Thymus (tissue), 11 donors: ENCODE measurements at regions not wholly inside any gene's neighbourhood (a gene's known extent, or its start where the extent isn't known, plus 50 kb on each side); places are given as distances from the start of the nearest gene placed in this dataset.

Experiments used
- DNase-seq, 9 donors: peaks; one replicate each; pipeline ENCODE4 v3.0.0-alpha.2; 2013; ENCODE audit warnings: low spot score in 9 of 9, low read depth in 6 of 9, missing footprints in 1 of 9
- H3K27ac ChIP-seq, 2 donors: one replicate each; pipeline ENCODE4 v1.5.1; 2013; ENCODE audit warnings: control low read depth in 1 of 2, low read depth in 1 of 2, low read length in 1 of 2, mild to moderate bottlenecking in 1 of 2, moderate library complexity in 1 of 2
- H3K27me3 ChIP-seq, 2 donors: one replicate each; pipeline ENCODE4 v1.5.1; 2013; ENCODE audit warnings: low read length in 1 of 2; ENCODE audit not compliant: control insufficient read depth in 2 of 2, insufficient read depth in 1 of 2
- H3K36me3 ChIP-seq, 2 donors: one replicate each; pipeline ENCODE4 v1.5.1; 2013; ENCODE audit warnings: low read length in 1 of 2, mild to moderate bottlenecking in 1 of 2, moderate library complexity in 1 of 2; ENCODE audit not compliant: control insufficient read depth in 2 of 2, insufficient read depth in 2 of 2
- H3K4me1 ChIP-seq, 2 donors: one replicate each; pipeline ENCODE4 v1.5.1; 2013; ENCODE audit warnings: low read length in 2 of 2; ENCODE audit not compliant: control insufficient read depth in 2 of 2, insufficient read depth in 2 of 2
- H3K4me3 ChIP-seq, 2 donors: one replicate each; pipeline ENCODE4 v1.5.1; 2013; ENCODE audit warnings: low read length in 2 of 2, control low read depth in 1 of 2, mild to moderate bottlenecking in 1 of 2
- H3K9me3 ChIP-seq, 2 donors: one replicate each; pipeline ENCODE4 v1.5.1; 2013; ENCODE audit warnings: low read length in 1 of 2, mild to moderate bottlenecking in 1 of 2; ENCODE audit not compliant: control insufficient read depth in 2 of 2, insufficient read depth in 1 of 2
- WGBS: extraction: QIAGEN DNeasy Blood & Tissue Kit; methylation state at CpG from one replicate; pipeline ENCODE4 v1.1.7; 2013; 5-methylcytosine and 5-hydroxymethylcytosine counted together
- donor health status: healthy.

DNA sequence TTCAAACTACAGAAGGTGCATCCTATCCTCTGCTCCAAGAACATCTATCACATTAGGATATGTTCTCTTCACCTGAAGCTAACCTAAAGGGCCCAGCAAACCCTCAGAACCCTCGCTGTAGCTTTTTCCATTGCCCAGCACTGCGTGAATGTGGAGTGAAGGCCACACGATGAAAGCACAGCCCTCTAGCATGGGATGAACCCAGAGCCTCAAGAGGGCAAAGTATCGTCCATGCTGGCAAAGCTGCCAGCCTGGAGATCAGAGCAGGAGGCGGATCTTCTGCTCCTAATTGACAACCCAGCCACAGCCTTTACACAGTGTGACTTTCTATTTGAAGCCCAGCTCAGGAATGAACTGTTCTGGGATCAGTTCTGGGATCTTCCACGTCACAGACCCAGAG, 65.1 kb upstream of the USP47 start:
- no peak for DNase-seq
- H3K4me1 ChIP-seq, result no peaks in the 10 kb centered on the region
- WGBS, result 93% methylated on average over 6 of the region's 6 CpGs

GRCh38 chr11:11774928-11775327, 66.8 kb upstream of the USP47 start:
- DNase-seq, result no peak
- no peaks in the 10 kb centered on the region for H3K4me1 ChIP-seq
- no peak overlapping the region for H3K27ac ChIP-seq
- no peaks in the 10 kb centered on the region for H3K27me3 ChIP-seq
- H3K9me3 ChIP-seq, result no peaks in the 10 kb centered on the region
- H3K36me3 ChIP-seq, result no peaks in the 10 kb centered on the region
- 92% methylated on average over 2 of the region's 2 CpGs for WGBS
- H3K4me3 ChIP-seq, result no peak overlapping the region

More for the DNA sequence above, 65.1 kb upstream of the USP47 start:
- H3K4me3 ChIP-seq, result no peak overlapping the region
- peaks cover 0 to 7% of the 10 kb centered on the region in 2 donors for H3K27me3 ChIP-seq
- no peaks in the 10 kb centered on the region for H3K9me3 ChIP-seq
- no peaks in the 10 kb centered on the region for H3K36me3 ChIP-seq
- no peak overlapping the region for H3K27ac ChIP-seq

DNA sequence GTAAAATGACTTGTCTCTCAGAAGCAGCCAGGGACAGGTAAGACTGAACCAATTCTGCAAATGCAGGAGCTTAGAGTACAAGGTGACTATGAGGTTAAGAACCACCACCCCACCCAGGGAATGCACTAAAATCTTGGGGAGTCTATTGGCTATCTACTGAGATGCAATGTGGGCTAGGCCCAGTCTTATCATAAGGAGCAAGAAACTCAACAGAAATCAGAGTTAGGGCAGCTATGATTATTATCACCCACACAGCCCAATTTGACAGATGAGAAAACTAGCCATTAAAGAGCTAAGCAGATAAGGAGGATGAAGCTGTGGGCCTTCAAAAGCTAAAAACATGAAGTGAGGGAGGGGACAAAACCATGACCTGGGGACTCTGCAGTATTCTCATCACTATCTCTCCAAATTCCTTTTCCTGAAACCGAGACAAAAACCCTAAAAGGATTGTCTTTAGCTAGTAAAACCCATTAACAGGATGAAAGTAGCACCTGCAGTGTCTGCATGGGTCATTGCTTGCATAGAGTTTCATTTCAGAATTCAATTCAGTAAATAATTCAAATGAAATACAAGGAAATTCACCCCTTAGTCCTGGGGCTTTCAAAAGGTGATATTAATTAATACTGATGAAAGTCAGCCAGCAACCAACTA, 68.8 kb upstream of the USP47 start:
- Histone ChIP-seq H3K36me3 (no peaks in the 10 kb centered on the region), H3K4me3 (no peak overlapping the region), H3K27me3 (peaks cover 0 to 2% of the 10 kb centered on the region in 2 donors), H3K27ac (no peak overlapping the region), H3K9me3 (no peaks in the 10 kb centered on the region), H3K4me1 (no peaks in the 10 kb centered on the region)
- DNase-seq, result no peak
- 89% methylated on average over 1 of the region's 1 CpG for WGBS

GRCh38 chr11:11770921-11771486, 70.8 kb upstream of the USP47 start:
- Histone ChIP-seq H3K9me3 (no peaks in the 10 kb centered on the region), H3K36me3 (no peaks in the 10 kb centered on the region), H3K27me3 (peaks cover 0 to 2% of the 10 kb centered on the region in 2 donors), H3K27ac (no peak overlapping the region), H3K4me3 (no peak overlapping the region), H3K4me1 (no peaks in the 10 kb centered on the region)
- 95% methylated on average over 3 of the region's 3 CpGs for WGBS
- no peak for DNase-seq

GRCh38 chr11:11770296-11770695, 71.5 kb upstream of the USP47 start:
- Histone ChIP-seq H3K4me1 (no peaks in the 10 kb centered on the region), H3K9me3 (no peaks in the 10 kb centered on the region), H3K36me3 (no peaks in the 10 kb centered on the region), H3K4me3 (no peak overlapping the region), H3K27ac (no peak overlapping the region), H3K27me3 (peaks cover 0 to 2% of the 10 kb centered on the region in 2 donors)
- 89% methylated on average over 1 of the region's 1 CpG for WGBS
- no peak for DNase-seq

DNA sequence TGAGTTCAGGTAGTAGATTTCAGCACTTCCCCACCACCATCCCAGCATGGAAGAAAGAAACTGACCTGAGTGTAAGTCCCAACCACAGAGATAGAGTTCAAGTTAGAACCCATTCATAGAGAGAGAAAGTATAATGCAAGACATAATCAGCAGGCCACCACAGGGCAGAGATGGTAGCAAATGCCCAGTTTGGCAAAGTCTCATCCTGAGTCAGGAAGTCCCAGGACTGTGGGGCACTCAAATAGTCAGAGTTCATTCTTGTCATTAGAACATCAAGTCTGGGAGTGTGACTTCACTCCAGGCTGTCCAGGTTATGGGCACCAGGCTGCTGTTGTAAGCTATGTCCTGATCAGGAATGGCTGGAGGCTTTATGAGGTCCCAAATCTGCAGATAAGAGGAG, 72.0 kb upstream of the USP47 start:
- Histone ChIP-seq H3K27ac (no peak overlapping the region), H3K36me3 (no peaks in the 10 kb centered on the region), H3K4me1 (no peaks in the 10 kb centered on the region), H3K27me3 (peaks cover 0 to 2% of the 10 kb centered on the region in 2 donors), H3K4me3 (no peak overlapping the region), H3K9me3 (no peaks in the 10 kb centered on the region)
- no peak for DNase-seq

DNA sequence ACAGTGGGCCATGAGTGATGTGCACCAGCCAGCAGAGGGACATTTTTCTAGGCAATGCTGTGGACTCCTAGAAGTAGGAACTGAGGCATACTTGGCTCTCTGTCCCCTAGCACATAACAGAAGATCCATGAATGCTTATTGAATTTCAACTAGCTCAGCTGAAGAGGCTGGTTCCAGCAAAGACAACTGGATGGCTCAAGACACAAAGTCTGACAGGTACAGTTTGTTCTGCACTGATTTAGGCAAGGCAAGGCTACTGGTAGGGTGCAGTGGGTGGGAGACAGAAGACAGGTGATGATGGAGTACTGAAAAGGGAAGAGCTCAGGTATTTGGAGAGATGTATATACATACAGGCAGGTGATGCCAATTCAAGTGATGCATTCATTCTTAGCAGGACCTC, 72.4 kb upstream of the USP47 start:
- Histone ChIP-seq H3K9me3 (no peaks in the 10 kb centered on the region), H3K4me3 (no peak overlapping the region), H3K36me3 (no peaks in the 10 kb centered on the region), H3K4me1 (no peaks in the 10 kb centered on the region), H3K27me3 (peaks cover 0 to 2% of the 10 kb centered on the region in 2 donors), H3K27ac (no peak overlapping the region)
- DNase-seq, result no peak

DNA sequence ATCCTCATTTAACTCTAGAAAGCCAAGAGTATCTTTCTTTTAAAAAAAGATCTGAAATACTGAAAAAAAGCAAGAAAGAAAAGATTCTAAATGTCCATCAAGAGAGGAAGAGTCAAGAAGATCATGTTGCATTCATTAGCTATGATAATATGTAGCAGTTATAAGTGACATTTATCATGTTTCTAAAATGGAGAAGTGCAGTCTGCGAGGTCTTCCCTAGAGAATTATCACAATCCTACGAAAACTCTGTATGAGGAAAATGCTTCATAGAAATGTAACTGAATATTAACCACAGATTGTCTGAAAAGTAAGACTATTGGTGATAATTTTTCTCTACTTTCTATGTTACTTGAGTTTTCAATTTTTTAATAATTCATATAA, 77.4 kb upstream of the USP47 start:
- DNase-seq, result no peak
- peaks cover 0 to 5% of the 10 kb centered on the region in 2 donors for H3K27me3 ChIP-seq
- WGBS, result 79% methylated on average over 2 of the region's 2 CpGs
- no peaks in the 10 kb centered on the region for H3K4me1 ChIP-seq
- no peaks in the 10 kb centered on the region for H3K9me3 ChIP-seq
- no peak overlapping the region for H3K27ac ChIP-seq
- no peak overlapping the region for H3K4me3 ChIP-seq
- H3K36me3 ChIP-seq, result no peaks in the 10 kb centered on the region

- no peak for DNase-seq
- H3K27ac ChIP-seq, result no peak overlapping the region
- H3K36me3 ChIP-seq, result no peaks in the 10 kb centered on the region
- WGBS, result 74% methylated on average over 4 of the region's 4 CpGs
- H3K4me1 ChIP-seq, result no peaks in the 10 kb centered on the region
- peaks cover 0 to 4% of the 10 kb centered on the region in 2 donors for H3K27me3 ChIP-seq
- no peaks in the 10 kb centered on the region for H3K9me3 ChIP-seq
- no peak overlapping the region for H3K4me3 ChIP-seq
Measured at GRCh38 chr11:11763796-11764422, 77.9 kb upstream of the USP47 start.
